Endothelial cell of umbilical vein (primary cell): ENCODE measurements at regions not wholly inside any gene's neighbourhood (a gene's known extent, or its start where the extent isn't known, plus 50 kb on each side); places are given as distances from the start of the nearest gene placed in this dataset.

Source experiments
- EZH2 ChIP-seq: IDR thresholded peaks from 2 replicates; pipeline ENCODE4 v1.6.1; 2012; ENCODE audit warnings: borderline replicate concordance, low read depth, mild to moderate bottlenecking, moderate library complexity, low read length, inconsistent platforms; ENCODE audit not compliant: severe bottlenecking
- FOS ChIP-seq: IDR thresholded peaks from 2 replicates; pipeline ENCODE4 v1.6.1; 2011; ENCODE audit warnings: mild to moderate bottlenecking, low read length, moderate library complexity, borderline replicate concordance; ENCODE audit not compliant: insufficient read depth
- GATA2 ChIP-seq: IDR thresholded peaks from 2 replicates; pipeline ENCODE4 v1.7.0; 2011; ENCODE audit warnings: low read depth, mild to moderate bottlenecking, moderate library complexity, mixed read lengths, low read length; ENCODE audit not compliant: insufficient read length, insufficient read depth
- MYC ChIP-seq: IDR thresholded peaks from one replicate; pipeline ENCODE4 v1.6.1; 2011; ENCODE audit warnings: mild to moderate bottlenecking, low read depth, low read length
- POLR2A ChIP-seq: IDR thresholded peaks from 2 replicates; pipeline ENCODE4 v1.6.1; 2012; ENCODE audit warnings: low read depth, mild to moderate bottlenecking, control low read depth, low read length
- POLR2AphosphoS5 ChIP-seq: IDR thresholded peaks from 2 replicates; pipeline ENCODE4 v1.6.1; 2012; ENCODE audit warnings: low read depth, mild to moderate bottlenecking, control low read depth, low read length, moderate library complexity; ENCODE audit not compliant: insufficient read depth
- TF ChIP-seq, protein P1 (sequence below), 2 donors: IDR thresholded peaks; 1 replicate in 1 of 2; 2 replicates in 1 of 2; pipeline ENCODE4 v1.5.1; 2011; ENCODE audit warnings: low read length in 2 of 2, mild to moderate bottlenecking in 2 of 2, moderate library complexity in 2 of 2, control low read depth in 1 of 2, inconsistent platforms in 1 of 2, low read depth in 1 of 2; ENCODE audit not compliant: insufficient read depth in 1 of 2; ENCODE audit errors: extremely low read depth in 1 of 2
- TF ChIP-seq, protein P2 (sequence below): IDR thresholded peaks from 2 replicates; pipeline ENCODE4 v1.6.1; 2011; ENCODE audit not compliant: insufficient read depth, insufficient read length

DNA sequence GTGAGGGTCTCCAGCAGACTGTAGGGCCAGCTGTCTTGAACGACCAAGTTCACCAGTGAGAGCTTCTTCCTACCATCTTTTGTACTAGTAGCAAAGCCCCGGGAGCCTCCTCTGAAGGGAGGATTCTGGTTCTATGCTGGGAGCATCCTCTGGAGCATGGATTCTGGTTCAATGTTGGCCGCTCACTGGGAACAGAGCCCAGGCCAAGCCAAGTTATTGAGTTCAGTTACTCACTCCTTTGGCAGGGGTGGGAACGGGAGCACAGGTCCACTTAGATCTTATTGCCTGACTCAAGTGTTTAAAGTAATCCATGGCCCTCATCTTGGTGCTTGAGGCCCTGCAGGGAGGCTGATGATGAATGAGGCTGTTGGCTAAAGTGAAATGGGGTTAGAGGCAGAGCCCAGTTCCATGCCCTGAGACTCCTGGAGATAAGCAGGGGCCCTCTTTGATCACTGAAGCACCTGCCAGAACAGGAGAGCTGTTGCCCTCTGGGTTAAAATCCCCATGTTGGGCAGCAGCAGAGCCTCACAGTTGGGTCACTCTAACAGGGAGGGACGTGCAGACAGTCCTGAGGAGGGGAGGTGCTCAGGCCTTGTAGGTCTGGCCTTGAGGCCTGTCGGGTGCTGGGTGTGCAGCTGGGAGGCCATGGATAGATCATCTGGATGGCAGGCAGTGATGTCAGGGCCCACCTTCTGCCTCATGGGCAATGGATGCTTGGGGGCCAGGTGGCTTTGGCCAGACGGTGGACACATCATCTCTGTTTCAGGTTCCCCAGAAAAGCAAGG, 98.3 kb upstream of the SYNDIG1 start:
- TF ChIP-seq, protein P1, sequence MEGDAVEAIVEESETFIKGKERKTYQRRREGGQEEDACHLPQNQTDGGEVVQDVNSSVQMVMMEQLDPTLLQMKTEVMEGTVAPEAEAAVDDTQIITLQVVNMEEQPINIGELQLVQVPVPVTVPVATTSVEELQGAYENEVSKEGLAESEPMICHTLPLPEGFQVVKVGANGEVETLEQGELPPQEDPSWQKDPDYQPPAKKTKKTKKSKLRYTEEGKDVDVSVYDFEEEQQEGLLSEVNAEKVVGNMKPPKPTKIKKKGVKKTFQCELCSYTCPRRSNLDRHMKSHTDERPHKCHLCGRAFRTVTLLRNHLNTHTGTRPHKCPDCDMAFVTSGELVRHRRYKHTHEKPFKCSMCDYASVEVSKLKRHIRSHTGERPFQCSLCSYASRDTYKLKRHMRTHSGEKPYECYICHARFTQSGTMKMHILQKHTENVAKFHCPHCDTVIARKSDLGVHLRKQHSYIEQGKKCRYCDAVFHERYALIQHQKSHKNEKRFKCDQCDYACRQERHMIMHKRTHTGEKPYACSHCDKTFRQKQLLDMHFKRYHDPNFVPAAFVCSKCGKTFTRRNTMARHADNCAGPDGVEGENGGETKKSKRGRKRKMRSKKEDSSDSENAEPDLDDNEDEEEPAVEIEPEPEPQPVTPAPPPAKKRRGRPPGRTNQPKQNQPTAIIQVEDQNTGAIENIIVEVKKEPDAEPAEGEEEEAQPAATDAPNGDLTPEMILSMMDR (IDR thresholded peaks at IDR 0.05; ENCODE audit: extremely low read depth in 1 of 2, insufficient read depth in 1 of 2, low read depth in 1 of 2, low read length in 2 of 2) = no peak
- TF ChIP-seq MYC (no peak), EZH2 (no peak), FOS (no peak), POLR2A (no peak), POLR2AphosphoS5 (no peak), GATA2 (no peak)
- TF ChIP-seq, protein P2, sequence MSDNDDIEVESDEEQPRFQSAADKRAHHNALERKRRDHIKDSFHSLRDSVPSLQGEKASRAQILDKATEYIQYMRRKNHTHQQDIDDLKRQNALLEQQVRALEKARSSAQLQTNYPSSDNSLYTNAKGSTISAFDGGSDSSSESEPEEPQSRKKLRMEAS = no peak
